SJSA1 (cell line): ENCODE measurements at regions not wholly inside any gene's neighbourhood (a gene's known extent, or its start where the extent isn't known, plus 50 kb on each side); places are given as distances from the start of the nearest gene placed in this dataset.

ENCODE experiments used
- DNase-seq, 2 experiments: peaks; one replicate each; pipeline ENCODE4 v3.0.0-alpha.2; 2015 to 2020; ENCODE audit warnings: low spot score in 2 of 2, low read depth in 1 of 2
- H3K27ac ChIP-seq: fragments of 250-450 bp; sonication (Bioruptor Pico); 2 replicates; pipeline ENCODE4 v1.5.1; 2020; ENCODE audit warnings: mild to moderate bottlenecking, moderate library complexity
- H3K27me3 ChIP-seq: fragments of 250-450 bp; sonication (Bioruptor Pico); replicated peaks from 2 replicates; pipeline ENCODE4 v1.5.1; 2020; ENCODE audit warnings: mild to moderate bottlenecking, moderate library complexity
- H3K36me3 ChIP-seq: fragments of 250-450 bp; sonication (Bioruptor Pico); 2 replicates; pipeline ENCODE4 v1.5.1; 2020; ENCODE audit warnings: mild to moderate bottlenecking
- H3K4me1 ChIP-seq: fragments of 250-450 bp; sonication (Bioruptor Pico); replicated peaks from 2 replicates; pipeline ENCODE4 v1.6.1; 2021; ENCODE audit warnings: mild to moderate bottlenecking
- H3K4me3 ChIP-seq: fragments of 250-450 bp; sonication (Bioruptor Pico); 2 replicates; pipeline ENCODE4 v1.5.1; 2020; ENCODE audit warnings: mild to moderate bottlenecking
- H3K9me3 ChIP-seq: fragments of 250-450 bp; sonication (Bioruptor Pico); replicated peaks from 2 replicates; pipeline ENCODE4 v1.5.1; 2020; ENCODE audit warnings: mild to moderate bottlenecking

DNA sequence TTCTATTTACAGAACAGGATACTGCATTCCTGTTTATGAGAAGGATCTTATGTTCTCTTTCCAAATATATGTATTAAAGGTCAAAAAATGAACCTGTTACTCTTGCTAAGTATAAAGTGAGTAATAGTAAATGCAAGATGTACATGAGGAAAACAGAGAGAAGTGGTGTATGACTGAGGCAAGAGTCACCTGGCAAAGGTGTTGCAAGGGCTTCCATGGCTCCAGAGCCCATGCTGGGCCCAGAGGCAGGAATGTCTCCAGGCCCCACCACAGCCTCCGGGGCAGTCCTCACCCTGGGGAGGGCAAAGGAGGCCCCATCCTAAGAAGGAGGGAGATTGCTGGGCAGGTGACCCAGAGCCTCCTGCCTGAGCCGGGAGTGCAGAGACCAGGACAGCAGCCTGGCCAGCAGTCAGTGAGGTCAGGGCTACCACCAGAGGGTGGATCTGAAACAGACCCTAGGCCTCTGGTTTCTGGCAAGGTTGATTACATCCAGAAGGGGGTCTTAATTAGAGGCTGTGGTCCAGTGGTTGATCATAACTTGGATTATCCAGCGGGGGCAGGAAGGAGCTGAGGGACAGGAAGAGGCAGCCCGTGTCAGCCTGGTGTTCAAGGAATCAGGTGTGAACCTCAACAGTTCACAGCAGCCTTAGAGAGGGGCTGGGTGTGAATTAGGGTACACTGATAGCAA, 57.3 kb upstream of the CPLX2 start:
- H3K4me3 ChIP-seq: no peak overlapping the region
- no peaks in the 10 kb centered on the region for H3K36me3 ChIP-seq
- no peaks in the 10 kb centered on the region for H3K9me3 ChIP-seq
- H3K27ac ChIP-seq: peak overlapping the region; percentile 36
- H3K4me1 ChIP-seq: peaks cover 42% of the 10 kb centered on the region
- no peak for DNase-seq
- H3K27me3 ChIP-seq: no peaks in the 10 kb centered on the region

DNA sequence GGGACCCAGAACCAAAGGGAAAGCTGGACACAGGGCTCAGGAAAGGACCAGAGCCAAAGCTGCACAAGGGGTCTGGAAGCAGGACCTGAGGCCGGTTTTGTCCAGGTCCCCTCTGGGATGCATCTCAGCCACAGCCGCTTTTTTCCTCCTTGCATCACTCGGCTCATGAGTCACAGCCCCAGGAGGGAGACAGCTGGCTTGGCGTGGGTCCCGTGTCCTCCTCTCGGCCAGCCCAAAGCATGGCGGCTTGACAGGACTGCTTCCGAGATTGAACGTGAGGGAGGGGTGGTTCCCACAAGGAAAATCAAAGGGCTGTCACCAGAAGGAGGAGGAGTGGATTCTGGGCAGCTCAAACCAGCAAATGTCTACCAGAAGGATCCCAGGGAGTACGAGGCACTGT, 56.7 kb upstream of the CPLX2 start:
- Histone ChIP-seq H3K9me3 (no peaks in the 10 kb centered on the region), H3K36me3 (no peaks in the 10 kb centered on the region), H3K27ac (peak overlapping the region; percentile 36), H3K27me3 (no peaks in the 10 kb centered on the region), H3K4me3 (no peak overlapping the region), H3K4me1 (peaks cover 37% of the 10 kb centered on the region)
- DNase-seq: peak; percentile 76 to 91

DNA sequence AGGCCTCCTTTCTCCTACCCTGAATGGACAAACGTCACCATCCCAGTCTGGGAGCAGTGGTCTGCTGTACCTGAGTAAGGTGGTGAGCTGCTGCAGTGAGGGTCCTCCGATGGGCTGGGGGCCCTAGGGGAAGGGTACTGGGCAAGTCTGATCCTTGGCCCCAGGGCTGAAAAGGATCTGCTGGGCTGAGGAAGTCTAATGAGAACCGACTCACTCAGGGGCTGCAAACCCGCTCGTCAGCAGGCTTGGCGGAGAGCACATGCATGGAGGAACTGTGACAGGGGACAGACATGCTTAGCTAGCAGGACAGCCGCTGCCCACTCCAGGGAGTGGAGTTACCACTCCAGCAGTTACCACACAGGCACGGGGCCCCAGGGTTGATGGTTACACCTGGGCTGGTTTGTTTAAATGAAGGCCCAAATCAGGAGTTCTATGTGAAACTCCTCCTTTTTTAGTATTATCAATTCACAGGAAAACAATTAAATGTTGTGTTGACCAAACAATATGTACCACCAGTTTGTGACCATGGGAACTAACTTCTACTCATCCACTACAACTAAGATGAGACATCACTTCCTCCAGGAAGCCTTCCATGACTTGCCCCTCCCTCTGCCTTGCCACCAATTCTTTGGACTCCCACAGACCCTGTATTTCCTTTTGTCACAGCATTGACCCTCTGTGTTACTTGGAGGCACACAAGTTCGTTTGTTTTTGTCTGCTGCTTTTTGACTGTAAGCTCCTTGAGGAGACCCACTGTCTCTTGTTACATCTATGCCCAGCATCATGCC, 56.1 kb upstream of the CPLX2 start:
- DNase-seq: no peak
- no peaks in the 10 kb centered on the region for H3K27me3 ChIP-seq
- peak overlapping the region; percentile 36 for H3K27ac ChIP-seq
- no peak overlapping the region for H3K4me3 ChIP-seq
- no peaks in the 10 kb centered on the region for H3K36me3 ChIP-seq
- peaks cover 32% of the 10 kb centered on the region for H3K4me1 ChIP-seq
- H3K9me3 ChIP-seq: no peaks in the 10 kb centered on the region

DNA sequence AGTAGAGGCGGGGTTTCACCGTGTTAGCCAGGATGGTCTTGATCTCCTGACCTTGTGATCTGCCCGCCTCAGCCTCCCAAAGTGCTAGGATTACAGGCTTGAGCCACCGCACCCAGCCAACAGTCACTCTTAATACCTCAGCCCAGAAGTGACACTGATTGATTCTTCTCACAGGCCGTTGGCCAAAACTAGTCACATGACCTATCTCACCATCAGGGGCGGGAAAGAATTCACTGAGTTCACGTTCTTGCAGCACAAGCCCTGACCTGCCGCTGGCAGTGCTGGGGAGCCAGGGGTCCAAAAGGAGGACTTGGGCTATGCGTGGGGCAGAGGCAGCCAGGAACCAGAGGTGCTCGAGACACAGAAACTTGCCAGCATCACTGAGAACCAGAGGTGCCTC, 55.0 kb upstream of the CPLX2 start:
- Histone ChIP-seq H3K4me1 (peaks cover 29% of the 10 kb centered on the region), H3K27ac (no peak overlapping the region), H3K36me3 (no peaks in the 10 kb centered on the region), H3K4me3 (no peak overlapping the region), H3K27me3 (no peaks in the 10 kb centered on the region), H3K9me3 (no peaks in the 10 kb centered on the region)
- DNase-seq: no peak

DNA sequence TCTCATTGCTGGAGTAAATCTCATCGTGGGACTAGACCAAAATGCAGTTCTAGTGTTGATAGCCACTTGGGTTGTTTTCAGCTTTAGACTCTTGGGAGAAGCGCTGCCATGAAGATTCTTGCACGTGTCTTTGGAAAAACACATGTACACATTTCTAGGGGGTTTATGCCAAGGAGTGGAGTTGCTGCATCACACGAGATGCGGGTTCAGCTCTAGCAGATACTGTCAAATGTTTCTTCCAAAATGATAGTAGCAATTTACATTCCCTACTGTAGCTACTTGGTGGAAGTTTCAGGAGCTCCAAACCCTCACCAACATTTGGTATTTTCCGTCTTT, 52.3 kb upstream of the CPLX2 start:
- Histone ChIP-seq H3K36me3 (no peaks in the 10 kb centered on the region), H3K9me3 (no peaks in the 10 kb centered on the region), H3K27ac (no peak overlapping the region), H3K27me3 (no peaks in the 10 kb centered on the region), H3K4me1 (peaks cover 47% of the 10 kb centered on the region), H3K4me3 (no peak overlapping the region)
- DNase-seq: no peak

DNA sequence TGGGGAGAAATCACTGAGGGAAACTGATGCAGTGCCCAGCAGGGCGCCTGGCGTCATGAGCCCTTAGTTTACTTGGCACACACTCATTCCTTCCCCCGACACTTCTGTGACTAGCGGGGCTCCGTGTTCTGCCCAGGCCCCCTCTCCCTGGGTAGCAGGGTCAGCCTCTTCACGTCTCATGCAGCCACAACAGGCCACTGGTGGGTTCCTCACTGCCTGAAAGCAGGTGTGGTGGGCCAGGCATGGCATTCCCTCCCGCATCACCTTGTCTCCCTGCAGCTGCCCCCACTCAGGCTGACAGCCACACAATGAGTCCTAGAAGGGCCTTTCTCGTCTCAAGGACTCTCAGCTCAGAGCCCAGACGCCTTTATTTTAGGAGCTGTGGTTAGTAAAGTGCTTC, 51.1 kb upstream of the CPLX2 start:
- no peaks in the 10 kb centered on the region for H3K27me3 ChIP-seq
- no peak overlapping the region for H3K4me3 ChIP-seq
- peaks cover 35% of the 10 kb centered on the region for H3K4me1 ChIP-seq
- DNase-seq: no peak
- no peak overlapping the region for H3K27ac ChIP-seq
- H3K36me3 ChIP-seq: no peaks in the 10 kb centered on the region
- H3K9me3 ChIP-seq: no peaks in the 10 kb centered on the region
